A673 (cell line): ENCODE measurements at regions not wholly inside any gene's neighbourhood (a gene's known extent, or its start where the extent isn't known, plus 50 kb on each side); places are given as distances from the start of the nearest gene placed in this dataset.

Source experiments
- BruUV-seq: library from RNA; stranded (reverse); fragments of 400-500 nt; replicated peaks from 2 replicates; lab custom pipeline; 2021; lab: Mats Ljungman, UMichigan
- CTCF ChIA-PET: fragments of 300-600 bp; sonication (Branson Sonifier 250); formaldehyde crosslinking; loops from one replicate; lab custom pipeline; 2022; ENCODE audit warnings: antibody characterized with exemption; lab: Charles Lee
- POLR2A ChIA-PET: fragments of 300-600 bp; sonication (Branson Sonifier 250); formaldehyde crosslinking; loops from one replicate; lab custom pipeline; 2022; ENCODE audit warnings: antibody characterized with exemption; ENCODE audit not compliant: low non-redundant PET; lab: Charles Lee
- DNase-seq: peaks from one replicate; pipeline ENCODE4 v3.0.0-alpha.2; 2015; ENCODE audit warnings: low spot score
- H3K27ac ChIP-seq: fragments of 200-600 bp; sonication (generic); 2 replicates; pipeline ENCODE4 v1.5.1; 2016; ENCODE audit warnings: mixed run types, low read depth, mild to moderate bottlenecking, mixed read lengths, antibody characterized with exemption, low read length; ENCODE audit not compliant: poor library complexity, severe bottlenecking
- H3K27me3 ChIP-seq: fragments of 200-600 bp; sonication (generic); replicated peaks from 2 replicates; pipeline ENCODE4 v1.6.1; 2017; ENCODE audit warnings: mixed run types, low read depth, mild to moderate bottlenecking, mixed read lengths, antibody characterized with exemption, low read length; ENCODE audit not compliant: insufficient read depth, poor library complexity
- H3K36me3 ChIP-seq: fragments of 200-600 bp; sonication (generic); 2 replicates; pipeline ENCODE4 v1.6.1; 2016; ENCODE audit warnings: mixed run types, mild to moderate bottlenecking, mixed read lengths, antibody characterized with exemption, low read length; ENCODE audit not compliant: insufficient read depth, poor library complexity, severe bottlenecking
- H3K4me1 ChIP-seq: fragments of 200-600 bp; sonication (generic); 2 replicates; pipeline ENCODE4 v1.6.1; 2017; ENCODE audit warnings: mixed run types, mild to moderate bottlenecking, mixed read lengths, antibody characterized with exemption, low read length; ENCODE audit not compliant: insufficient read depth, poor library complexity, severe bottlenecking
- H3K4me3 ChIP-seq: fragments of 200-600 bp; sonication (generic); 2 replicates; pipeline ENCODE4 v1.5.1; 2016; ENCODE audit warnings: low read depth, mixed run types, mild to moderate bottlenecking, mixed read lengths, low read length; ENCODE audit not compliant: poor library complexity, severe bottlenecking
- H3K9me3 ChIP-seq: fragments of 200-600 bp; sonication (generic); 2 replicates; pipeline ENCODE4 v1.6.1; 2016; ENCODE audit warnings: mixed run types, low read depth, mild to moderate bottlenecking, mixed read lengths, antibody characterized with exemption, low read length; ENCODE audit not compliant: poor library complexity, severe bottlenecking
- CTCF ChIP-seq: fragments of 300-800, 200-600 bp; sonication (generic); conservative IDR thresholded peaks from 2 replicates; pipeline ENCODE4 v1.5.1; 2017; ENCODE audit warnings: low read depth, mild to moderate bottlenecking, antibody characterized with exemption, low read length, moderate library complexity, mixed read lengths
- EZH2 ChIP-seq: fragments of 200-600 bp; sonication (generic); IDR thresholded peaks from 2 replicates; pipeline ENCODE4 v1.6.1; 2017; ENCODE audit warnings: borderline replicate concordance, low read depth, mild to moderate bottlenecking, mixed read lengths, antibody characterized with exemption, low read length; ENCODE audit not compliant: poor library complexity, severe bottlenecking
- intact Hi-C: fragments of 100-400 bp; cut with micrococcal nuclease; formaldehyde crosslinking; loops from one replicate; pipeline ENCODE4 v1.10.0; 2022; ENCODE audit not compliant: unreplicated experiment

DNA sequence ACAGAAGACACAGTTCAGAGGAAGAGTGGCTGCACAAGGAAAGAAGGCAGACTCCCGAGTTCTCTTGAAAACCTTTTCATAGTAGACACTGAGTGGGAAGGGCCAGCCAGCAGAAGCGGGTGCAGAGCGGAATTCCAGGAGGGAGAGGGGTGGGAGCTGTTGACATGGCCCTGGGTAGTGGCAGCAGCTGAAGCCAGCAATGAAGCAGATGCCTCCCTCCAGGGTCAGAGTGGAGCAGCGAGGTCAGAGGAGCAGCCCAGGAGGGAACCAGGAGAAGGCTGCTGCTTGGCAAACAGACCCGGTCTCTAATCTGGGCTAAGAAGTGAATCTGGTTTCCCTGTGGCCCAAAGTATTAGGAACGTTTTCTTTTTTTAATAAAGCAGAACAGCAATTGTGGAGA lies 73.9 kb upstream of the SPATA13 start:
- POLR2A ChIA-PET: no interaction called here

GRCh38 chr13:24087605-24088225 lies 72.8 kb upstream of the SPATA13 start:
- no TSS peak for BruUV-seq
- no peaks in the 10 kb centered on the region for H3K27me3 ChIP-seq
- H3K4me1 ChIP-seq: peaks cover 17% of the 10 kb centered on the region
- ChIA-PET CTCF (no interaction called here), POLR2A (no interaction called here)
- DNase-seq: no peak
- H3K4me3 ChIP-seq: no peak overlapping the region
- no peak for TF ChIP-seq CTCF
- no peak for TF ChIP-seq EZH2
- intact Hi-C loops: no loop called here
- no peak overlapping the region for H3K27ac ChIP-seq
- H3K9me3 ChIP-seq: no peaks in the 10 kb centered on the region
- no peaks in the 10 kb centered on the region for H3K36me3 ChIP-seq

More for the DNA sequence above, 73.9 kb upstream of the SPATA13 start:
- CTCF ChIA-PET: no interaction called here
- Histone ChIP-seq H3K4me3 (no peak overlapping the region), H3K9me3 (no peaks in the 10 kb centered on the region), H3K36me3 (no peaks in the 10 kb centered on the region), H3K27ac (no peak overlapping the region), H3K27me3 (no peaks in the 10 kb centered on the region), H3K4me1 (peaks cover 17% of the 10 kb centered on the region)
- BruUV-seq: no TSS peak
- TF ChIP-seq EZH2 (no peak), CTCF (no peak)
- intact Hi-C loops: no loop called here
- no peak for DNase-seq

GRCh38 chr13:24090049-24090448 lies 70.5 kb upstream of the SPATA13 start:
- no peaks in the 10 kb centered on the region for H3K9me3 ChIP-seq
- no peak for TF ChIP-seq CTCF
- TF ChIP-seq EZH2: no peak
- DNase-seq: no peak
- H3K27me3 ChIP-seq: no peaks in the 10 kb centered on the region
- BruUV-seq: no TSS peak
- no peaks in the 10 kb centered on the region for H3K4me1 ChIP-seq
- no peak overlapping the region for H3K4me3 ChIP-seq
- ChIA-PET POLR2A (no interaction called here), CTCF (no interaction called here)
- intact Hi-C loops: no loop called here
- H3K36me3 ChIP-seq: no peaks in the 10 kb centered on the region
- H3K27ac ChIP-seq: no peak overlapping the region
